Mesenchymal stem cell (in vitro differentiated cells and primary cell): ENCODE measurements at regions not wholly inside any gene's neighbourhood (a gene's known extent, or its start where the extent isn't known, plus 50 kb on each side); places are given as distances from the start of the nearest gene placed in this dataset.

Experiments used
- DNase-seq: peaks from one replicate; pipeline ENCODE4 v3.0.0-alpha.2; 2013
- H2AFZ ChIP-seq: one replicate; pipeline ENCODE4 v1.6.1; 2013; ENCODE audit warnings: low read depth, mild to moderate bottlenecking, control low read depth, inconsistent platforms, low read length, moderate library complexity
- H2AK5ac ChIP-seq: 2 replicates; pipeline ENCODE4 v1.6.1; 2013; ENCODE audit warnings: low read length, moderate library complexity, mild to moderate bottlenecking, inconsistent platforms; ENCODE audit not compliant: severe bottlenecking
- H2BK120ac ChIP-seq: one replicate; pipeline ENCODE4 v1.6.1; 2013; ENCODE audit warnings: low read depth, mild to moderate bottlenecking, inconsistent platforms, low read length, moderate library complexity
- H2BK12ac ChIP-seq, 2 experiments: one replicate each; pipeline ENCODE4 v1.6.1; 2013; ENCODE audit warnings: inconsistent platforms in 2 of 2, low read length in 2 of 2, mild to moderate bottlenecking in 2 of 2, moderate library complexity in 2 of 2, control low read depth in 1 of 2
- H2BK15ac ChIP-seq: one replicate; pipeline ENCODE4 v1.6.1; 2013; ENCODE audit warnings: mild to moderate bottlenecking, low read depth, inconsistent platforms; ENCODE audit not compliant: poor library complexity, severe bottlenecking
- H2BK5ac ChIP-seq: 2 replicates; pipeline ENCODE4 v1.6.1; 2013; ENCODE audit warnings: low read depth, mild to moderate bottlenecking, low read length, control low read depth, inconsistent platforms; ENCODE audit not compliant: poor library complexity, severe bottlenecking
- H3K14ac ChIP-seq, 2 experiments: one replicate each; pipeline ENCODE4 v1.6.1; 2013; ENCODE audit warnings: inconsistent platforms in 2 of 2, low read length in 2 of 2, control low read depth in 1 of 2, mild to moderate bottlenecking in 1 of 2, moderate library complexity in 1 of 2
- H3K18ac ChIP-seq, 2 experiments: one replicate each; pipeline ENCODE4 v1.6.1; 2013; ENCODE audit warnings: inconsistent platforms in 2 of 2, low read length in 2 of 2, control low read depth in 1 of 2, low read depth in 1 of 2, mild to moderate bottlenecking in 1 of 2
- H3K23ac ChIP-seq, 2 experiments: one replicate each; pipeline ENCODE4 v1.6.1; 2013; ENCODE audit warnings: inconsistent platforms in 2 of 2, low read length in 2 of 2, mild to moderate bottlenecking in 2 of 2, moderate library complexity in 2 of 2, control low read depth in 1 of 2
- H3K27ac ChIP-seq: 2 replicates; pipeline ENCODE4 v1.5.1; 2013; ENCODE audit warnings: mild to moderate bottlenecking, moderate library complexity, low read length, control low read depth, inconsistent platforms; ENCODE audit not compliant: poor library complexity, severe bottlenecking
- H3K27me3 ChIP-seq, 2 experiments: 2 replicates each; pipeline versions ENCODE4 v1.6.1 to v1.7.0; 2013; ENCODE audit warnings: low read length in 2 of 2, mild to moderate bottlenecking in 2 of 2, moderate library complexity in 2 of 2, control low read depth in 1 of 2, inconsistent platforms in 1 of 2; ENCODE audit not compliant: control insufficient read depth in 1 of 2, insufficient read depth in 1 of 2
- H3K36me3 ChIP-seq, 2 experiments: 2 replicates each; pipeline versions ENCODE4 v1.6.1 to v1.7.0; 2013; ENCODE audit warnings: low read length in 2 of 2, control low read depth in 1 of 2, inconsistent platforms in 1 of 2, low read depth in 1 of 2, mild to moderate bottlenecking in 1 of 2; ENCODE audit not compliant: insufficient read depth in 2 of 2, control insufficient read depth in 1 of 2
- H3K4ac ChIP-seq, 2 experiments: one replicate each; pipeline ENCODE4 v1.6.1; 2013; ENCODE audit warnings: inconsistent platforms in 2 of 2, low read length in 2 of 2, mild to moderate bottlenecking in 2 of 2, moderate library complexity in 2 of 2, control low read depth in 1 of 2, low read depth in 1 of 2
- H3K4me1 ChIP-seq: 2 replicates; pipeline ENCODE4 v1.6.1; 2013; ENCODE audit warnings: low read depth, low read length, control low read depth; ENCODE audit not compliant: control insufficient read depth, insufficient read depth
- H3K4me2 ChIP-seq: 2 replicates; pipeline ENCODE4 v1.6.1; 2013; ENCODE audit warnings: low read length, mild to moderate bottlenecking, inconsistent platforms; ENCODE audit not compliant: poor library complexity, severe bottlenecking
- H3K4me3 ChIP-seq, 2 experiments: 2 replicates each; pipeline versions ENCODE4 v1.5.1 to v1.7.0; 2013; ENCODE audit warnings: low read length in 2 of 2, mild to moderate bottlenecking in 2 of 2, control low read depth in 1 of 2, low read depth in 1 of 2; ENCODE audit not compliant: insufficient read depth in 1 of 2
- H3K79me1 ChIP-seq: replicated peaks from 2 replicates; pipeline ENCODE4 v1.6.1; 2013; ENCODE audit warnings: mild to moderate bottlenecking, control low read depth, low read length, inconsistent platforms; ENCODE audit not compliant: poor library complexity, severe bottlenecking
- H3K9ac ChIP-seq: 2 replicates; pipeline ENCODE4 v1.7.0; 2013; ENCODE audit warnings: mild to moderate bottlenecking, low read length, moderate library complexity
- H3K9me3 ChIP-seq: 2 replicates; pipeline ENCODE4 v1.7.0; 2013; ENCODE audit warnings: mild to moderate bottlenecking, low read length; ENCODE audit not compliant: control insufficient read depth
- H4K8ac ChIP-seq: one replicate; pipeline ENCODE4 v1.6.1; 2013; ENCODE audit warnings: inconsistent platforms, mild to moderate bottlenecking, low read length, moderate library complexity
- H4K91ac ChIP-seq: one replicate; pipeline ENCODE4 v1.6.1; 2013; ENCODE audit warnings: mild to moderate bottlenecking, low read length, inconsistent platforms
- WGBS: methylation state at CpG from one replicate; pipeline ENCODE4 v1.1.7; 2013; ENCODE audit warnings: mixed read lengths; 5-methylcytosine and 5-hydroxymethylcytosine counted together

GRCh38 chr6:41455410-41455809 lies 90.8 kb upstream of the FOXP4 start:
- Histone ChIP-seq H2AFZ (no peak overlapping the region), H3K27me3 (peaks cover 73 to 84% of the 10 kb centered on the region in 2 experiments), H2BK5ac (no peak overlapping the region), H3K4me3 (no peak overlapping the region), H2BK12ac (no peak overlapping the region), H3K4ac (no peak overlapping the region), H2AK5ac (no peak overlapping the region), H3K9ac (no peak overlapping the region), H3K4me2 (no peak overlapping the region), H3K36me3 (no peaks in the 10 kb centered on the region), H3K18ac (no peak overlapping the region), H3K27ac (no peak overlapping the region), H3K4me1 (no peaks in the 10 kb centered on the region), H3K9me3 (no peaks in the 10 kb centered on the region), H4K91ac (no peak overlapping the region), H3K14ac (no peak overlapping the region), H3K79me1 (no peaks in the 10 kb centered on the region), H2BK120ac (no peak overlapping the region), H4K8ac (no peak overlapping the region), H3K23ac (no peak overlapping the region), H2BK15ac (no peak overlapping the region)
- peak; percentile 17 for DNase-seq
- 91% methylated on average over 2 of the region's 2 CpGs for WGBS

- no peaks in the 10 kb centered on the region for H3K36me3 ChIP-seq
- no peak overlapping the region for H2BK15ac ChIP-seq
- no peak overlapping the region for H4K8ac ChIP-seq
- H3K4me2 ChIP-seq, result no peak overlapping the region
- no peak for DNase-seq
- no peak overlapping the region for H4K91ac ChIP-seq
- H3K27ac ChIP-seq, result no peak overlapping the region
- no peak overlapping the region for H3K4me3 ChIP-seq
- H3K18ac ChIP-seq, result no peak overlapping the region
- peaks cover 72 to 88% of the 10 kb centered on the region in 2 experiments for H3K27me3 ChIP-seq
- H2AFZ ChIP-seq, result no peak overlapping the region
- no peak overlapping the region for H3K23ac ChIP-seq
- H3K4ac ChIP-seq, result no peak overlapping the region
- no peaks in the 10 kb centered on the region for H3K4me1 ChIP-seq
- H3K79me1 ChIP-seq, result no peaks in the 10 kb centered on the region
- WGBS, result 66% methylated on average over 4 of the region's 4 CpGs
- no peak overlapping the region for H2AK5ac ChIP-seq
- no peak overlapping the region for H2BK5ac ChIP-seq
- no peak overlapping the region for H2BK12ac ChIP-seq
- no peaks in the 10 kb centered on the region for H3K9me3 ChIP-seq
- H3K9ac ChIP-seq, result no peak overlapping the region
- H2BK120ac ChIP-seq, result no peak overlapping the region
- no peak overlapping the region for H3K14ac ChIP-seq
Measured at GRCh38 chr6:41455818-41456217, 90.4 kb upstream of the FOXP4 start.

GRCh38 chr6:41457303-41457670 lies 88.9 kb upstream of the FOXP4 start:
- H3K36me3 ChIP-seq, result no peaks in the 10 kb centered on the region
- no peak overlapping the region for H3K27ac ChIP-seq
- peaks cover 73 to 96% of the 10 kb centered on the region in 2 experiments for H3K27me3 ChIP-seq
- no peaks in the 10 kb centered on the region for H3K4me1 ChIP-seq
- no peaks in the 10 kb centered on the region for H3K79me1 ChIP-seq
- no peak overlapping the region for H4K8ac ChIP-seq
- H3K9ac ChIP-seq, result no peak overlapping the region
- H3K14ac ChIP-seq, result no peak overlapping the region
- no peak overlapping the region for H3K4me2 ChIP-seq
- no peak overlapping the region for H3K23ac ChIP-seq
- no peak for DNase-seq
- H3K4me3 ChIP-seq, result no peak overlapping the region
- no peak overlapping the region for H2BK12ac ChIP-seq
- H2BK120ac ChIP-seq, result no peak overlapping the region
- H2BK15ac ChIP-seq, result no peak overlapping the region
- no peak overlapping the region for H2AFZ ChIP-seq
- WGBS, result 83% methylated on average over 6 of the region's 8 CpGs
- no peaks in the 10 kb centered on the region for H3K9me3 ChIP-seq
- H3K18ac ChIP-seq, result no peak overlapping the region
- H2BK5ac ChIP-seq, result no peak overlapping the region
- H3K4ac ChIP-seq, result no peak overlapping the region
- H4K91ac ChIP-seq, result no peak overlapping the region
- H2AK5ac ChIP-seq, result no peak overlapping the region

GRCh38 chr6:41459738-41460137 lies 86.4 kb upstream of the FOXP4 start:
- no peak overlapping the region for H2AFZ ChIP-seq
- H2BK15ac ChIP-seq, result no peak overlapping the region
- no peaks in the 10 kb centered on the region for H3K79me1 ChIP-seq
- no peak overlapping the region for H3K9ac ChIP-seq
- no peak for DNase-seq
- no peaks in the 10 kb centered on the region for H3K36me3 ChIP-seq
- H3K27me3 ChIP-seq, result peaks cover 75 to 83% of the 10 kb centered on the region in 2 experiments
- no peak overlapping the region for H3K18ac ChIP-seq
- WGBS, result 95% methylated on average over 2 of the region's 2 CpGs
- H3K4me1 ChIP-seq, result no peaks in the 10 kb centered on the region
- no peaks in the 10 kb centered on the region for H3K9me3 ChIP-seq
- H2AK5ac ChIP-seq, result no peak overlapping the region
- peak overlapping the region; percentile 36 for H4K91ac ChIP-seq
- no peak overlapping the region for H3K4ac ChIP-seq
- no peak overlapping the region for H3K4me2 ChIP-seq
- H2BK12ac ChIP-seq, result no peak overlapping the region
- no peak overlapping the region for H3K14ac ChIP-seq
- H2BK120ac ChIP-seq, result no peak overlapping the region
- H4K8ac ChIP-seq, result no peak overlapping the region
- no peak overlapping the region for H3K23ac ChIP-seq
- no peak overlapping the region for H3K27ac ChIP-seq
- H2BK5ac ChIP-seq, result no peak overlapping the region
- H3K4me3 ChIP-seq, result no peak overlapping the region
